ENCODE measurements at regions not wholly inside any gene's neighbourhood (a gene's known extent, or its start where the extent isn't known, plus 50 kb on each side); places are given as distances from the start of the nearest gene placed in this dataset.
"Not testable (repeated sequence)": the region's sequence is repeated elsewhere in the genome, so short reads cannot be mapped to it uniquely, and the experiment has no call there.

GRCh38 chr7:69228212-69228811 is 370.0 kb upstream of the AUTS2 start:
- DNase-seq: peak; percentile 54

- DNase-seq: peak; percentile 91
These were observed 365.6 kb upstream of the AUTS2 start for GRCh38 chr7:69232445-69233376.

GRCh38 chr7:69237541-69237940 is 360.7 kb upstream of the AUTS2 start:
- no peak for DNase-seq

GRCh38 chr7:69243016-69243415 is 355.3 kb upstream of the AUTS2 start:
- DNase-seq: no peak

- no peak for DNase-seq
These were observed 353.6 kb upstream of the AUTS2 start for GRCh38 chr7:69244701-69245100.

- DNase-seq: no peak
These were observed 352.6 kb upstream of the AUTS2 start for GRCh38 chr7:69245646-69246045.

GRCh38 chr7:69246758-69247157 is 351.5 kb upstream of the AUTS2 start:
- DNase-seq: no peak

GRCh38 chr7:69248382-69248828 is 349.9 kb upstream of the AUTS2 start:
- DNase-seq: not testable (repeated sequence)

GRCh38 chr7:69250958-69251357 is 347.3 kb upstream of the AUTS2 start:
- DNase-seq: no peak

GRCh38 chr7:69254643-69255042 is 343.6 kb upstream of the AUTS2 start:
- DNase-seq: no peak

GRCh38 chr7:69256634-69257081 is 341.6 kb upstream of the AUTS2 start:
- no peak for DNase-seq

- no peak for DNase-seq
These were observed 340.7 kb upstream of the AUTS2 start for GRCh38 chr7:69257592-69257991.

- DNase-seq: no peak
These were observed 338.8 kb upstream of the AUTS2 start for GRCh38 chr7:69259445-69259844.

GRCh38 chr7:69260023-69260422 is 338.3 kb upstream of the AUTS2 start:
- no peak for DNase-seq

GRCh38 chr7:69263550-69263949 is 334.7 kb upstream of the AUTS2 start:
- no peak for DNase-seq

- no peak for DNase-seq
These were observed 328.5 kb upstream of the AUTS2 start for GRCh38 chr7:69269806-69270205.

- no peak for DNase-seq
These were observed 326.2 kb upstream of the AUTS2 start for GRCh38 chr7:69272101-69272500.

- DNase-seq: no peak
These were observed 322.1 kb upstream of the AUTS2 start for GRCh38 chr7:69276011-69276729.

GRCh38 chr7:69277366-69277765 is 320.9 kb upstream of the AUTS2 start:
- DNase-seq: no peak

- no peak for DNase-seq
These were observed 315.3 kb upstream of the AUTS2 start for GRCh38 chr7:69282946-69283345.

- no peak for DNase-seq
These were observed 314.9 kb upstream of the AUTS2 start for GRCh38 chr7:69283421-69283820.

- DNase-seq: no peak
These were observed 312.4 kb upstream of the AUTS2 start for GRCh38 chr7:69285854-69286253.

GRCh38 chr7:69295977-69296376 is 302.3 kb upstream of the AUTS2 start:
- DNase-seq: no peak

GRCh38 chr7:69301253-69301652 is 297.0 kb upstream of the AUTS2 start:
- DNase-seq: no peak

Measured in NCI-H510A treated with DMSO at 0.1 percent for 48 hours (cell line).